DMS153 treated with DMSO at 0.1 percent for 48 hours (cell line): ENCODE measurements at regions not wholly inside any gene's neighbourhood (a gene's known extent, or its start where the extent isn't known, plus 50 kb on each side); places are given as distances from the start of the nearest gene placed in this dataset.
"Not testable (repeated sequence)": the region's sequence is repeated elsewhere in the genome, so short reads cannot be mapped to it uniquely, and the experiment has no call there.

Experiments used
- DNase-seq: peaks from one replicate; lab custom pipeline; 2025; ENCODE audit not compliant: unreplicated experiment; lab: John Stamatoyannopoulos, UW

DNA sequence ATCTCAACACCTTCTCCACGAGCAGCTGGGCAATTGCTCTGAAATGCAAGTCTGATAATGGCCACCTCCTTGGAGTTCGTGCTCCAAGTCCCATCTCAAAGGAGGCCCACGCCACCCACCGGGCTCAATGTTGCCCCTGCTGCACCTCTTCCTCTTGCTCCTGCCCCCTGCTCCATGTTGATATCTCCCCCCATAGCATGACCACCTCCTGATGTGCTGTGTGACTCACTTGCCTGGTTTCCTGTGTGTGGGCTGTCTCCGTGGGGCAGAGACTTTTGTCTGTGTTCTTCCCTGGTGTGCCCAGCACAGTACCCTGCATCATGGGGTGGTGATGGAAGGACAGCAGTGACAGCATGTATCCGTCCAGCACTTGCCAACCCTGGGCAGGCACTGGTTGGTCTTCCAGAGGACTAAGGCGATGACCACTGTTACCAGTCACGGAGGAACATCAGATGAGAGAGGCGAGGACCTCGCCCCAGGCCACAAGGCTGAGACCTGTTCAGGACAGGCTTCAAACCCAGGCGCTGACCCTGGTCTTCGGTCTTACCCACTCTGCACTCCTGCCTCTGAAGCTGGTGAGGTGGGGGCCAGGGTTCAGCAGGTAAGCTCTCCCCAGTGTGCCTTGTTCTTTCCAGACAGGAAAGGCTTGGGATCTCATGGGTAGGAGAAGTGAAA lies 104.6 kb upstream of the LRPAP1 start:
- no peak for DNase-seq

DNA sequence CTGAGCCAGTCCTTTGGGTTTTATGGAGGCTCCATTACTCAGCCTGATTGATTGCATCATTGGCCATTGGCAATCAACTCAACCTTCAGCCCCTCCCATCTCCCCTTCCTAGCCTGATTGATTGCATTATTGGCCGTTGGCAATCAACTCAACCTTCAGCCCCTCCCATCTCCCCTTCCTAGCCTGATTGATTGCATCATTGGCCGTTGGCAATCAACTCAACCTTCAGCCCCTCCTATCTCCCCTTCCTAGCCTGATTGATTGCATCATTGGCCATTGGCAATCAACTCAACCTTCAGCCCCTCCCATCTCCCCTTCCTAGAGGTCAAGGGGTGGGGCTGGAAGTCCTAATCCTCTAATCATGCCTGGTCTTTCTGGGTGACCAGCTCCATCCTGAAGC lies 103.8 kb upstream of the LRPAP1 start:
- not testable (repeated sequence) for DNase-seq

DNA sequence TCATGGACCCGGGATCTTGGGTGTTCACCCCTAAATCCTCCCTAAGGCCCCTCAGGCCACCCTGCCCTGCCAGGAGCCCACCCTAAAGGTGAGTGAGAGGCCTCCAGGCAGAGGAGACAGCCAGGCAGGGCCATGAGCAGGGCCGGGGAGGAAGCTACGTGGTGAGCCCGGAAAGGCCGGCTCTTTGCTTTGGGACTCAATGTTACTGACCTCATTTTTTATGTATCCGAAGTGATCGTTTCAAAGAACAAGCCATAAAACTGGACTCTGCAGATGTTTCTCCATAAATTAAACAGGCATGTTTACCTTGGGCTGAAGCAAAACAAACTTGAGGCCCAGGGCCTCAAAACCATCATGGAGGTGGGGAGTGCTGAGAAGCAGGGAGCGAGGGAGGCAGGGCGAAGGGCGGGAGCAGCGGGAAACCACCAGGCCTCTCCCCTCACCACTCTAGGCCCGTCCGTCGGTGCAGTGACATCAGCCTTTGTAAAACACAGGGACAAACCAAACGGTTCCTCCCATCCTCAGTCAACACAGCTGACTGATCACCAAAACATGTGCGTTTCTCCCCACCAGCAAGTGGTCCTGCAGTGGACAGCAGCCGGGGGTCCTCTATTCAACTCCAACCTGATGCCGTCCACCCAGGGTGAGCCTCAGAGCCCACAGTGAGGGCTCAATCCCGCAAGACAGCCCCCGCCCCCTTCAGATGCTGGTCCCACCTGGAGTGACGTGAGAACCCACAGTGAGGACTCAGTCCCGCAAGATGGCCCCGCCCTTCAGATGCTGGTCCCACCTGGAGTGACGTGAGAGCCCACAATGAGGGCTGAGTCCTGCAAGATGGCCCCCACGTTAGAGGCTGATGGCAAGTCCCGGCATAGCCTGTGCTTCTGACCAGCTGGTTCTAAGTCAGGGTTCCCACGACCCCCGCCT lies 102.9 kb upstream of the LRPAP1 start:
- no peak for DNase-seq

DNA sequence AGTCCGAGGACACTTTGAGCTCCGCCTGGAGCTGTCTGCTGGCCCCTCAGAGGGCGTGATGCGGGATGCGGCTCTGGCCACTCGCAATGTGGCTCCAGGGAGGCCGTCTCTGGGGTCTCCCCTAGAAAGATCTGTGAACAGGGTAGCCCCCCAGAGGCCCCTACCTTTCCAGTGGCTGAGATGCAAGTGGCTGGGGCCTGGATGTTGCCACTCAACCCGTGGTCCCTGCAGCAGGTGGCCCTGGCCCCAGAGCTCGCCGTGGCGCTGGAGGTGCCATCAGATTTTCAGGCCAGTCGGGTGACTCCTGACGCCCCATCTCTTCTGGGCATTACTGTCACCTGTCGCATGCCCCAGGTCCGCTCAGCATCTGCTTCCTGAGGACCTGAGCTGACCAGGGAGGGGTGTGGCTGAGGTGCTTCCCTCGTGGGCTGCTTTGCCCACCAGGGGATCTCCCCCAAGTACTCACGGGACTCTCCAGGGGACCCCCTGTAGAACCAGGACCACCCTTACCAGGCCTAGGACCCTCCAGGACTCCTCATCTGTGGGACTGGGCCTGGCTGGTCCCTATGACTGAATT lies 102.1 kb upstream of the LRPAP1 start:
- no peak for DNase-seq

GRCh38 chr4:3633277-3633676 lies 101.1 kb upstream of the LRPAP1 start:
- not testable (repeated sequence) for DNase-seq

GRCh38 chr4:3632794-3633193 lies 100.6 kb upstream of the LRPAP1 start:
- DNase-seq, result not testable (repeated sequence)

GRCh38 chr4:3631544-3632266 lies 99.5 kb upstream of the LRPAP1 start:
- not testable (repeated sequence) for DNase-seq

DNA sequence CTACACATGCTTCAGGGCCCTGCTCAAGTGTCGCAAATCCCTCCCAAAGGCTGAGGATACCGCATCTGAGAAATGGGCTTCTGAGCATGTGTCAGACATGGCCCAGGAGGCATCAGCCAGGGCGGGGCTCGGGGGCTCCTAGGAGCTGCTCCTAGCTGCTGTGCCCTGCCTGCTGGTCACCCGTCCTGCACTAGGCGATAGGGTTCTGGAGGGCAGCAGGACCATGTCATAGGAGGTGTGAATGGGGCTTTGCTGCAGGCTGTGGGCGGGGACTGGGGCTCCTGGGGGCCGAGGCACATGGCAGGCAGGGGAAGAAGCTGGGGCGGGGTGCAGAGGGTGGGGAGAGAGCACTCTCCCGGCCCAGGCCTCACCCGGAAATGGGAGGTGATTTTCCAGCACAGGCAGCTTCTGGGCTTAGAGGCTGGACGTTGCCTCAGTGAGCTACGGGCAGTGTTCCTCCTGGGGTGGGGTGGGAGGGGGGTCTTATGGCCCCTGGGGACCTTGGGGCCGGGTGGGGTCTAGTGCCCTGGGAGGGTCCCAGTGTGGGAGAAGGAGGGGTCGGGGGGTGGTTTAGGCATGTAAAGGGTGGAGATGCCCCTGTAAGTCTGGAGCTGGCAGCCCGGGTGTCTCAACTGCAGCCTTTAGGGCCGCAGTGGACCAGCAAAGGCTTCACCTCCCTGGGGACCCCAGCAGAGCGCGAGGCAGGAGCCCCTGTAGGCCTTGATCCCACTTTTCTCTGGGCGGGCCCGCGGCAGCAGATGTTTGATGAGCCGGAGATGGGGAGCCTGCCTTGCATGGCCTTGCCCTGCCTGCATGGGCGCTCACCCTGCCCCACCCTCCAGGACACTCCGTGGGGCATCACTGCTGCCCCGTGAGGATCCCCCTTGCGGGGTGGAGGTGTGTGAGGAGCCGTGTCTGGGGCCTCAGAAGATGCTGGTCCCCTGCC lies 98.6 kb upstream of the LRPAP1 start:
- no peak for DNase-seq

- DNase-seq, result no peak
Measured at GRCh38 chr4:3630136-3630597, 97.9 kb upstream of the LRPAP1 start.

GRCh38 chr4:3629665-3630064 lies 97.4 kb upstream of the LRPAP1 start:
- DNase-seq, result no peak

DNA sequence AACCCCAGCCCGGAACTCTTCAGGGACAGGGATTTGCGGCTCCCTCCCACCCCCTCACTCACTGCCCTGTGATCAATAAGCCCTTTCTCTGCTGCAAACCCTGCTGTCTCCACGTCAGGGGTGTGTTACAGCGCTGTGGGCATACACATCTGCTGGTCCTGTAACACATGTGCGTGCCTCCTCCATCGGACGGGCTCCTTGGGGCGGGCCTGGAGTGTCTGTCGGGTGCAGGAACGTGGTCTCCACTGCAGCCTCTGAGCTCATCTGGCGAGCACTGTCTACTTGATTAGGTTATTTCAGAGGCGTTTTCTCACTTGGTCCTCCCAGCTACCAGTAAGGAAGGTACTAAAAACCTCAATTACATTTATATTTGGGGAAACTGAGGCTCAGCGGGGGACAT lies 97.0 kb upstream of the LRPAP1 start:
- not testable (repeated sequence) for DNase-seq

- no peak for DNase-seq
Measured at GRCh38 chr4:3628868-3629175, 96.6 kb upstream of the LRPAP1 start.

GRCh38 chr4:3627967-3628867 lies 96.0 kb upstream of the LRPAP1 start:
- not testable (repeated sequence) for DNase-seq

DNA sequence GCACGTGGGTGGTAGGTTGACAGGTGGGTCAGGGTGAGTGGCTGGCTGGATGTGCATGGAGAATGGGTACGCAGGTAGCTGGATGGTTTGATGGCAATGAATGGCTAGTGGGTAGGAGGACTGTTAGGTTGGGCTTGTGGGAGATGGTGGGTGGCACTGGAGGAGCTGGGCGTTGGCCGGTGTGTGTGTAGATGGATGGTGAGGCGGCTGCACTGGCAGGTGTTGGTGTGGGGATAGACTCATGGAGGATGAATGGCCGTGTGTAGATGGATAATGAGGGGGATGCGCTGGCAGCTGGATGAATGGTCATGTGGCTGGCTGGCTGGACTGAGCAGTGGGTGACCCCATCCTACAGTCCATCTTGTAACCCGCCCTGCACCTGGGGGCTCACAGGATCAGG lies 95.2 kb upstream of the LRPAP1 start:
- not testable (repeated sequence) for DNase-seq

DNA sequence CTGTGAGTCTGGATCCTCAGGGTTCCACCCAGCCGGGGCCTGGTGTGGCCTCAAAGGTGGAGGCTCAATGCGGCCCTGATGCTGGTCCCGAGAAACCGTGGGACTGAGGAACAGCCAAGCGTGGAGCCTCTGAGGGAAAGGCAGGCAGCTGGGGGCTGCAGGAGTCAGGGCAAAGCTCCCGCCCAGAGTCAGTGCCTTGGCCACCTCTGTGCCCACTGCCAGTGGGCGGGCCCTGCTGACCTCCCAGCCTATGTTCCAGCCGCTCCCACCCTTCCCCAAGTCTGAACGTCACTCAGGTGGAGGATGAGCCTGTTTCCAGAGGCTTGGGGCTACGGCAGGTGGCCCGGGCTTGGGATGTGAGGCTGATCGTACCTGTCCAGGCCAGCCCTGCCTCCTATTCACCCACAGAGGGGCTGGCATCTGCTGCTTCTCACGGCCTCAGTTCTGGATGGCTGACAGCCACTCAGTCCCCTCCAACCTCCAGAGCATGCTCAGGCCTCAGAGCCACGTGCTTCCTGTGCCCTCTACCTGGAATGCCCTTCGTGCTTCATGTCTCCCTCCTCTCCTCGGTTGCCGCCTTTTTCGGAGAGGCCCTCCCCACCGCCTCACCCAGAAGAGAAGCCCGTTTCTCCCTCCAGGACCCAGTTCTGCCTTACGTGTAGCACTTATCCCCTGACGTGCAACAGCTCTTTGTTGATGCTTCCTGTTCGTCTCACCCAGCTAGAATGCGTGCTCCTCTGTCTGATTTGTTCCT lies 94.1 kb upstream of the LRPAP1 start:
- DNase-seq, result not testable (repeated sequence)

GRCh38 chr4:3625286-3625875 lies 93.2 kb upstream of the LRPAP1 start:
- not testable (repeated sequence) for DNase-seq

- not testable (repeated sequence) for DNase-seq
Measured at GRCh38 chr4:3623809-3624329, 91.6 kb upstream of the LRPAP1 start.

GRCh38 chr4:3623106-3623505 lies 90.9 kb upstream of the LRPAP1 start:
- DNase-seq, result no peak
